Lower leg skin (tissue), 4 donors: ENCODE measurements at regions not wholly inside any gene's neighbourhood (a gene's known extent, or its start where the extent isn't known, plus 50 kb on each side); places are given as distances from the start of the nearest gene placed in this dataset.

Experiments used
- DNase-seq, 2 donors: peaks; one replicate each; pipeline ENCODE4 v3.0.0-alpha.2; 2019; ENCODE audit warnings: low spot score in 2 of 2
- H3K4me3 ChIP-seq: fragments of 200-600 bp; sonication (generic); 2 replicates; pipeline ENCODE4 v1.5.1; 2017; ENCODE audit warnings: mild to moderate bottlenecking, low read depth; ENCODE audit not compliant: poor library complexity, severe bottlenecking
- CTCF ChIP-seq, 3 donors: fragments of 450-650 bp; IDR thresholded peaks; one replicate each; pipeline ENCODE4 v1.5.1; 2016; ENCODE audit warnings: antibody characterized with exemption in 3 of 3, mild to moderate bottlenecking in 3 of 3, moderate library complexity in 2 of 3
- POLR2A ChIP-seq, 2 donors: fragments of 450-650 bp; IDR thresholded peaks; one replicate each; pipeline ENCODE4 v1.6.1; 2016 to 2017; ENCODE audit warnings: antibody characterized with exemption in 2 of 2, mild to moderate bottlenecking in 1 of 2, moderate library complexity in 1 of 2
- WGBS, 2 donors: methylation state at CpG; one replicate each; pipeline ENCODE4 v1.1.5; 2018; 5-methylcytosine and 5-hydroxymethylcytosine counted together
- intact Hi-C: fragments of 100-400 bp; cut with DNase I; formaldehyde crosslinking; loops from one replicate; pipeline ENCODE4 v1.15.0; 2023; ENCODE audit warnings: low total_unique reads

- no peak overlapping the region for H3K4me3 ChIP-seq
- WGBS, 2 donors: 69 to 71% methylated on average over 3 of the region's 3 CpGs
- intact Hi-C loops: loop anchor here (10.0 kb wide), 1 partner anchor 524 kb away; no protein-coding TSS in a partner anchor
- TF ChIP-seq CTCF (IDR thresholded peaks at IDR 0.05) (no peak), POLR2A (IDR thresholded peaks at IDR 0.05) (no peak)
- no peak for DNase-seq
These were observed 544.1 kb downstream of the QKI start for GRCh38 chr6:163958646-163959045.

GRCh38 chr6:163956571-163957407 is 542.3 kb downstream of the QKI start:
- H3K4me3 ChIP-seq: no peak overlapping the region
- intact Hi-C loops: loop anchor here (10.0 kb wide), 1 partner anchor 522 kb away; no protein-coding TSS in a partner anchor
- peak; percentile 82 to 96 for DNase-seq
- WGBS, 2 donors: 35 to 38% methylated on average over 12 of the region's 12 CpGs
- TF ChIP-seq POLR2A (IDR thresholded peaks at IDR 0.05): no peak
- TF ChIP-seq CTCF (IDR thresholded peaks at IDR 0.05): peak in 1 of 3 donors; percentile 69

- intact Hi-C loops: loop anchor here (10.0 kb wide), 1 partner anchor 521 kb away; no protein-coding TSS in a partner anchor
- TF ChIP-seq POLR2A (IDR thresholded peaks at IDR 0.05): no peak
- no peak for TF ChIP-seq CTCF (IDR thresholded peaks at IDR 0.05)
- no peak overlapping the region for H3K4me3 ChIP-seq
- WGBS, 2 donors: 84 to 91% methylated on average over 4 of the region's 4 CpGs
- DNase-seq: no peak
These were observed 541.2 kb downstream of the QKI start for GRCh38 chr6:163955756-163956155.

DNA sequence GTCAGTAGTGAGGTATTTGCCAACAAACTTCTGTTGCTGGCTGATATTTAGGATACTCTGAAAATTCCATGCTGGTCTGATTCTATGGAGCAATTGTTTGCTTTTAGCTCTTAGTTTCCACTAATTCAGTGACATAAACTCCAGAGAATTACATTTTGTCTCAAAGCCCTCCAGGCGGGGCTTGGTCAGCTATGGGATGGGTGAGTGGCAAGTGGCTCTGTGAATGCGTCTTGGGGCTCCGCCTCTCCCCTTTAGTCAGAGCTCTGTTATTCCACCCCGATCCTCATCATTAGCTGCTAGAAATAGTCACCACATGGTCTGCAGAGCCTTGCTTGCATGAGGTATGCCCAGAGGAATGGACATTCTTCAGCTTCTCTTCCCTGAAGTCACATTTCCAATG is 540.6 kb downstream of the QKI start:
- intact Hi-C loops: loop anchor here (10.0 kb wide), 1 partner anchor 520 kb away; no protein-coding TSS in a partner anchor
- DNase-seq: no peak
- TF ChIP-seq CTCF (IDR thresholded peaks at IDR 0.05) (no peak), POLR2A (IDR thresholded peaks at IDR 0.05) (no peak)
- WGBS, 2 donors: 64 to 70% methylated on average over 4 of the region's 4 CpGs
- H3K4me3 ChIP-seq: no peak overlapping the region

DNA sequence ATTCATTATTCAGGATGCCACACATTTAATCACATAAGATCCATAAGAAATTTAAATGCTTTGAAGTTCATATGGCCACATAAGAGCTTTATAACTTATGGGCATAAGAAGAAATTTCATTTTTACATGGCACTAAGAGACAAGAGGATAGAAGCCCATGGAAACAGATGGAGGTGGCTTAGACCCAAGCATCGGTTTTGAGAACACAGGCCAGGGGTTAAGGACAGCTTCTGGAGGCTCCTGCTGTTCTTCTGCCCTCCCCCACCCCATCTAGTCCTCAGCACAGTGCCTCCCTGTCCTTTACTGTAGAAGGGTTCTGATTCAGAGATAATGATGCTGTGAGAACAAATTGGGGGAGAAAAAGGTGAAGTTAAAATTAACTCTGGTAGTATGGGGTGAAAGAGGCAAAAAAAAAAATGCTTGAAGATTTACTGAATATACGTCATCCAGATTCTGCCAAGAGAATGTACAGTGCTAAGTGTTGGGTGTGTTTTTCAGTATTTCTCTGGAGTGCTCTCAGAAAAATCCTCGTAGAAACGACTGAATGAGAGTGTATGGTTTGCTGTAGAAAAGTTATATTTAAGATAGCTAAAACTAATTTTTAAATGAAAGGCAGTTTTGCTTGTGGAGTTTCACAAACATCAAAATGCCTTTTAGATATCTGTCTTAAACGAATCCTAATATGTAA is 539.7 kb downstream of the QKI start:
- no peak overlapping the region for H3K4me3 ChIP-seq
- no peak for DNase-seq
- TF ChIP-seq POLR2A (IDR thresholded peaks at IDR 0.05) (no peak), CTCF (IDR thresholded peaks at IDR 0.05) (no peak)
- WGBS, 2 donors: 87 to 88% methylated on average over 5 of the region's 5 CpGs
- intact Hi-C loops: loop anchor here (10.0 kb wide), 1 partner anchor 519 kb away; no protein-coding TSS in a partner anchor
